IMR-90 (cell line): ENCODE measurements at regions not wholly inside any gene's neighbourhood (a gene's known extent, or its start where the extent isn't known, plus 50 kb on each side); places are given as distances from the start of the nearest gene placed in this dataset.

Experiments
- ATAC-seq: fragments of 200-7000 bp; cut with Tn5 transposase; 2 replicates; pipeline ENCODE4 v1.9.1; 2020; ENCODE audit warnings: low read depth, mild to moderate bottlenecking, moderate library complexity
- BruUV-seq: library from RNA; stranded (reverse); fragments of 400-500 nt; replicated peaks from 2 replicates; lab custom pipeline; 2021; lab: Mats Ljungman, UMichigan
- CTCF ChIA-PET: fragments of 300-600 bp; formaldehyde crosslinking; extraction: SDS; loops from one replicate; lab custom pipeline; 2021; ENCODE audit warnings: antibody characterized with exemption; lab: Yijun Ruan, JAX
- POLR2A ChIA-PET: fragments of 300-600 bp; sonication (Branson Sonifier 250); formaldehyde crosslinking; loops from one replicate; lab custom pipeline; 2022; ENCODE audit warnings: antibody characterized with exemption; ENCODE audit not compliant: unreplicated experiment; lab: Charles Lee
- DNase-seq: peaks from one replicate; pipeline ENCODE4 v3.0.0; 2013
- H2AFZ ChIP-seq: replicated peaks from 2 replicates; pipeline ENCODE3; 2013; ENCODE audit warnings: low read length, mild to moderate bottlenecking; ENCODE audit not compliant: poor library complexity
- H2AK5ac ChIP-seq: 2 replicates; pipeline ENCODE4 v1.6.1; 2013; ENCODE audit warnings: low read depth, low read length, inconsistent platforms
- H2AK9ac ChIP-seq: replicated peaks from 2 replicates; pipeline ENCODE3; 2013; ENCODE audit warnings: mild to moderate bottlenecking, low read depth, low read length, moderate library complexity; ENCODE audit not compliant: poor library complexity
- H2BK120ac ChIP-seq: 2 replicates; pipeline ENCODE4 v1.6.1; 2013; ENCODE audit warnings: low read depth, low read length, inconsistent platforms
- H2BK15ac ChIP-seq: 3 replicates; pipeline ENCODE4 v1.6.1; 2013; ENCODE audit warnings: low read depth, low read length, inconsistent platforms
- H2BK20ac ChIP-seq: 2 replicates; pipeline ENCODE4 v1.6.1; 2013; ENCODE audit warnings: low read depth, mild to moderate bottlenecking, inconsistent platforms, low read length, moderate library complexity
- H2BK5ac ChIP-seq: 2 replicates; pipeline ENCODE4 v1.6.1; 2013; ENCODE audit warnings: mild to moderate bottlenecking, low read depth, low read length, inconsistent platforms; ENCODE audit not compliant: poor library complexity, severe bottlenecking
- H3K14ac ChIP-seq: replicated peaks from 2 replicates; pipeline ENCODE4 v1.6.1; 2013; ENCODE audit warnings: low read depth, low read length, inconsistent platforms
- H3K18ac ChIP-seq: 2 replicates; pipeline ENCODE4 v1.6.1; 2013; ENCODE audit warnings: low read depth, low read length, control low read depth
- H3K23ac ChIP-seq: 2 replicates; pipeline ENCODE4 v1.6.1; 2013; ENCODE audit warnings: low read depth, low read length, inconsistent platforms
- H3K27ac ChIP-seq: 2 replicates; pipeline ENCODE4 v1.5.1; 2013; ENCODE audit warnings: mild to moderate bottlenecking, control low read depth, low read length; ENCODE audit not compliant: insufficient read depth
- H3K27me3 ChIP-seq: 2 replicates; pipeline ENCODE4 v1.6.1; 2013; ENCODE audit warnings: low read length; ENCODE audit not compliant: control insufficient read depth, insufficient read depth
- H3K36me3 ChIP-seq: 2 replicates; pipeline ENCODE4 v1.6.1; 2013; ENCODE audit warnings: low read length, mixed read lengths; ENCODE audit not compliant: control insufficient read depth, insufficient read depth
- H3K4ac ChIP-seq: 2 replicates; pipeline ENCODE4 v1.6.1; 2013; ENCODE audit warnings: low read depth, low read length, inconsistent platforms
- H3K4me1 ChIP-seq: 2 replicates; pipeline ENCODE4 v1.6.1; 2013; ENCODE audit warnings: low read length, mixed read lengths; ENCODE audit not compliant: control insufficient read depth, insufficient read depth
- H3K4me2 ChIP-seq: 2 replicates; pipeline ENCODE4 v1.6.1; 2013; ENCODE audit warnings: low read depth, mild to moderate bottlenecking, control low read depth, low read length, moderate library complexity
- H3K4me3 ChIP-seq: 2 replicates; pipeline ENCODE4 v1.5.1; 2013; ENCODE audit warnings: low read depth, mild to moderate bottlenecking, control low read depth, low read length, moderate library complexity; ENCODE audit not compliant: insufficient read depth
- H3K56ac ChIP-seq: 2 replicates; pipeline ENCODE4 v1.6.1; 2013; ENCODE audit warnings: low read length, inconsistent platforms; ENCODE audit not compliant: insufficient read depth; ENCODE audit errors: extremely low read depth
- H3K79me1 ChIP-seq, 2 experiments: 2 replicates each; pipeline ENCODE4 v1.6.1; 2013; ENCODE audit warnings: low read length in 2 of 2, inconsistent platforms in 1 of 2, low read depth in 1 of 2
- H3K9ac ChIP-seq: 2 replicates; pipeline ENCODE4 v1.6.1; 2013; ENCODE audit warnings: low read depth, low read length, control low read depth
- H3K9me1 ChIP-seq: 2 replicates; pipeline ENCODE4 v1.6.1; 2013; ENCODE audit warnings: low read length, inconsistent platforms; ENCODE audit not compliant: insufficient read depth
- H3K9me3 ChIP-seq: 2 replicates; pipeline ENCODE4 v1.6.1; 2013; ENCODE audit warnings: low read length; ENCODE audit not compliant: control insufficient read depth, insufficient read depth
- H4K20me1 ChIP-seq: 2 replicates; pipeline ENCODE4 v1.6.1; 2013; ENCODE audit warnings: low read length, inconsistent platforms; ENCODE audit not compliant: insufficient read depth
- H4K5ac ChIP-seq: 2 replicates; pipeline ENCODE4 v1.6.1; 2013; ENCODE audit warnings: mild to moderate bottlenecking, low read depth, low read length, control low read depth
- H4K8ac ChIP-seq, 2 experiments: 2 replicates each; pipeline ENCODE4 v1.6.1; 2013; ENCODE audit warnings: low read depth in 2 of 2, low read length in 2 of 2, control low read depth in 1 of 2, inconsistent platforms in 1 of 2
- H4K91ac ChIP-seq: 2 replicates; pipeline ENCODE4 v1.6.1; 2013; ENCODE audit warnings: low read depth, low read length, inconsistent platforms; ENCODE audit not compliant: insufficient read depth
- CEBPB ChIP-seq: IDR thresholded peaks from 2 replicates; pipeline ENCODE4 v1.6.1; 2012; ENCODE audit warnings: low read depth, low read length, improper control_type of control experiment
- CHD1 ChIP-seq: IDR thresholded peaks from 2 replicates; pipeline ENCODE4 v1.6.1; 2012; ENCODE audit warnings: low read depth, low read length, improper control_type of control experiment
- FOS ChIP-seq: fragments of 150-350 bp; IDR thresholded peaks from 2 replicates; pipeline ENCODE4 v1.6.1; 2016; ENCODE audit warnings: low read depth, low read length
- MAZ ChIP-seq: IDR thresholded peaks from 2 replicates; pipeline ENCODE4 v1.6.1; 2012; ENCODE audit warnings: low read depth, mild to moderate bottlenecking, low read length, improper control_type of control experiment, moderate library complexity, borderline replicate concordance
- RCOR1 ChIP-seq: IDR thresholded peaks from 2 replicates; pipeline ENCODE4 v1.6.1; 2012; ENCODE audit warnings: mild to moderate bottlenecking, low read length, improper control_type of control experiment; ENCODE audit not compliant: insufficient replicate concordance
- RFX5 ChIP-seq: IDR thresholded peaks from 2 replicates; pipeline ENCODE4 v1.8.0; 2012; ENCODE audit warnings: low read depth, mild to moderate bottlenecking, low read length, moderate library complexity
- SMC3 ChIP-seq: fragments of 150-350 bp; IDR thresholded peaks from 2 replicates; pipeline ENCODE4 v1.6.1; 2016; ENCODE audit warnings: low read depth, mild to moderate bottlenecking, antibody characterized with exemption, low read length, moderate library complexity
- USF2 ChIP-seq: fragments of 150-350 bp; IDR thresholded peaks from 2 replicates; pipeline ENCODE4 v1.6.1; 2017; ENCODE audit warnings: mild to moderate bottlenecking, antibody characterized with exemption, low read length, low read depth
- WGBS, 2 experiments: methylation state at CpG; one replicate each; pipeline versions ENCODE4 v1.1.5 to v1.1.7; 2013; ENCODE audit warnings: missing lambda C conversion rate in 2 of 2; ENCODE audit not compliant: insufficient read length in 1 of 2; ENCODE audit errors: extremely low coverage in 2 of 2; 5-methylcytosine and 5-hydroxymethylcytosine counted together
- dilution Hi-C: fragments of 300-500 bp; cut with HindIII; formaldehyde crosslinking; loops from one replicate; pipeline ENCODE4 v1.14.3; 2018; ENCODE audit warnings: low sequenced_read_pairs; ENCODE audit not compliant: unreplicated experiment
- in situ Hi-C: fragments of 300-500 bp; cut with MboI; formaldehyde crosslinking; loops from 3 replicates; pipeline ENCODE4 v1.14.3; 2019; ENCODE audit warnings: low sequenced_read_pairs, inconsistent platforms, mixed read lengths
- intact Hi-C: fragments of 100-400 bp; cut with micrococcal nuclease; formaldehyde crosslinking; loops from 2 replicates; pipeline ENCODE4 v1.10.0; 2022

DNA sequence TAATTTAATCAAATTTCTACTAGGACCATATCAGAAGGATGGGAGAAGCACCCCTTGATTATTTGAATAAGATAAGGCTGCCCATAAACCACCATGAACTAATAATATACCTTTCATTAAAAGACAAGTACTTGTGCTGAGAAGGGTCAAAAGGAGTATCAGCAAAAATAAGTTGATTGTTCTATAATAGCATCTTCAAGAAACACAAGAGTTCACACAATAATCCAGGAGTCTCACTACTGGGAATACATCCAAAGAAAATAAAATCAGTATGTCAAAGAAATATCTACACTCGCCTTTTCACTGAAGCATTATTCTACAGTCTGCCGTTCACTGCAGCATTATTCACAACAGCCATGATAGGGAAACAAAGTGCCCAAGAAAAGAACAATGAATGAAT lies 1310.1 kb upstream of the PCDH9 start:
- H2BK20ac ChIP-seq: no peak overlapping the region
- H2BK5ac ChIP-seq: no peak overlapping the region
- no peaks in the 10 kb centered on the region for H3K79me1 ChIP-seq
- CTCF ChIA-PET: no interaction called here
- no TSS peak for BruUV-seq
- no CpG with 5 or more reads among the region's 2 CpGs for WGBS, 2 experiments
- H3K4ac ChIP-seq: no peak overlapping the region
- no peak overlapping the region for H3K4me2 ChIP-seq
- no peak overlapping the region for H3K23ac ChIP-seq
- dilution Hi-C loops: no loop called here
- no peak overlapping the region for H2AK5ac ChIP-seq
- TF ChIP-seq CHD1 (no peak), SMC3 (no peak), RFX5 (no peak), FOS (no peak), MAZ (no peak), RCOR1 (no peak), CEBPB (no peak), USF2 (no peak)
- H2BK15ac ChIP-seq: no peak overlapping the region
- no peaks in the 10 kb centered on the region for H3K4me1 ChIP-seq
- H3K18ac ChIP-seq: no peak overlapping the region
- in situ Hi-C loops: no loop called here
- no peak overlapping the region for H3K9ac ChIP-seq
- no peak for DNase-seq
- no peaks in the 10 kb centered on the region; the same call in none of the 2 replicates for H3K9me3 ChIP-seq
- POLR2A ChIA-PET: no interaction called here
- H4K5ac ChIP-seq: no peak overlapping the region
- no peaks in the 10 kb centered on the region for H3K27me3 ChIP-seq
- H2BK120ac ChIP-seq: no peak overlapping the region
- ATAC-seq: no peak
- no peaks in the 10 kb centered on the region for H3K9me1 ChIP-seq
- H3K56ac ChIP-seq: no peak overlapping the region
- H4K8ac ChIP-seq: no peak overlapping the region
- no peak overlapping the region for H2AFZ ChIP-seq
- intact Hi-C loops: no loop called here
- no peak overlapping the region for H3K4me3 ChIP-seq
- no peak overlapping the region for H3K27ac ChIP-seq
- H4K20me1 ChIP-seq: no peaks in the 10 kb centered on the region
- no peak overlapping the region for H2AK9ac ChIP-seq
- no peak overlapping the region for H4K91ac ChIP-seq
- H3K36me3 ChIP-seq: no peaks in the 10 kb centered on the region
- H3K14ac ChIP-seq: no peak overlapping the region
